ENCODE measurements at regions not wholly inside any gene's neighbourhood (a gene's known extent, or its start where the extent isn't known, plus 50 kb on each side); places are given as distances from the start of the nearest gene placed in this dataset.

DNA sequence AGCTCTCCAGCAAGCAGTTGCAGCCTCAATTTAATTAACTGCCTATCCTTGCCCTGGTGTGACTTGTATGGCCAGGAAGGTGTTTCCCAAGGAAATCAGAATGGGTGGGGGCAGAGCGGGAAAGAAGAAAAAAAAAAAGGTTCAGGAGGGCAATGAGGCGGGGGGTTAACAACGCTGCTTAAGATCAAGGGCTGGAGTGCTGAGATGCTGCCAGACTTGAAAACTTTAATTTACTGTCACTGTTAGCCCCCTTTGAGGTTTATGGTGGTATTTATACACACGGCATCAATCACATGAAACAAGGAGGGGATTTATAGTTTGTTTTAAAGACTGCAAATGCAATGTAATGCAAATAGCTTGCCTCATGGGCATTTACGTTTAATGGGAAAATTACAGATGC is 319.4 kb upstream of the NR2F2 start:
- TF ChIP-seq, protein P1, sequence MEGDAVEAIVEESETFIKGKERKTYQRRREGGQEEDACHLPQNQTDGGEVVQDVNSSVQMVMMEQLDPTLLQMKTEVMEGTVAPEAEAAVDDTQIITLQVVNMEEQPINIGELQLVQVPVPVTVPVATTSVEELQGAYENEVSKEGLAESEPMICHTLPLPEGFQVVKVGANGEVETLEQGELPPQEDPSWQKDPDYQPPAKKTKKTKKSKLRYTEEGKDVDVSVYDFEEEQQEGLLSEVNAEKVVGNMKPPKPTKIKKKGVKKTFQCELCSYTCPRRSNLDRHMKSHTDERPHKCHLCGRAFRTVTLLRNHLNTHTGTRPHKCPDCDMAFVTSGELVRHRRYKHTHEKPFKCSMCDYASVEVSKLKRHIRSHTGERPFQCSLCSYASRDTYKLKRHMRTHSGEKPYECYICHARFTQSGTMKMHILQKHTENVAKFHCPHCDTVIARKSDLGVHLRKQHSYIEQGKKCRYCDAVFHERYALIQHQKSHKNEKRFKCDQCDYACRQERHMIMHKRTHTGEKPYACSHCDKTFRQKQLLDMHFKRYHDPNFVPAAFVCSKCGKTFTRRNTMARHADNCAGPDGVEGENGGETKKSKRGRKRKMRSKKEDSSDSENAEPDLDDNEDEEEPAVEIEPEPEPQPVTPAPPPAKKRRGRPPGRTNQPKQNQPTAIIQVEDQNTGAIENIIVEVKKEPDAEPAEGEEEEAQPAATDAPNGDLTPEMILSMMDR (conservative IDR thresholded peaks at IDR 0.05; ENCODE audit: low read depth, low read length), result no peak
- no peak for TF ChIP-seq EZH2 (IDR thresholded peaks at IDR 0.05; ENCODE audit: borderline replicate concordance, low read depth, low read length, poor library complexity, severe bottlenecking)
